GM10248 (cell line): ENCODE measurements at regions not wholly inside any gene's neighbourhood (a gene's known extent, or its start where the extent isn't known, plus 50 kb on each side); places are given as distances from the start of the nearest gene placed in this dataset.

ENCODE experiments used
- CTCF ChIA-PET: fragments of 300-600 bp; sonication (Branson Sonifier 250); formaldehyde crosslinking; extraction: SDS; loops from one replicate; lab custom pipeline; 2021; ENCODE audit warnings: antibody characterized with exemption; lab: Yijun Ruan, JAX
- POLR2A ChIA-PET: fragments of 350-650 bp; sonication (Branson Sonifier 250); formaldehyde crosslinking; extraction: SDS; loops from one replicate; lab custom pipeline; 2020; ENCODE audit warnings: antibody characterized with exemption; lab: Yijun Ruan, JAX
- DNase-seq: peaks from one replicate; pipeline ENCODE4 v3.0.0; 2012; ENCODE audit errors: extremely low spot score
- TF ChIP-seq, protein P1 (sequence below): IDR thresholded peaks from 2 replicates; pipeline ENCODE4 v1.5.1; 2012; ENCODE audit warnings: mild to moderate bottlenecking, low read depth; ENCODE audit errors: extremely low read depth, missing control alignments, control extremely low read depth

DNA sequence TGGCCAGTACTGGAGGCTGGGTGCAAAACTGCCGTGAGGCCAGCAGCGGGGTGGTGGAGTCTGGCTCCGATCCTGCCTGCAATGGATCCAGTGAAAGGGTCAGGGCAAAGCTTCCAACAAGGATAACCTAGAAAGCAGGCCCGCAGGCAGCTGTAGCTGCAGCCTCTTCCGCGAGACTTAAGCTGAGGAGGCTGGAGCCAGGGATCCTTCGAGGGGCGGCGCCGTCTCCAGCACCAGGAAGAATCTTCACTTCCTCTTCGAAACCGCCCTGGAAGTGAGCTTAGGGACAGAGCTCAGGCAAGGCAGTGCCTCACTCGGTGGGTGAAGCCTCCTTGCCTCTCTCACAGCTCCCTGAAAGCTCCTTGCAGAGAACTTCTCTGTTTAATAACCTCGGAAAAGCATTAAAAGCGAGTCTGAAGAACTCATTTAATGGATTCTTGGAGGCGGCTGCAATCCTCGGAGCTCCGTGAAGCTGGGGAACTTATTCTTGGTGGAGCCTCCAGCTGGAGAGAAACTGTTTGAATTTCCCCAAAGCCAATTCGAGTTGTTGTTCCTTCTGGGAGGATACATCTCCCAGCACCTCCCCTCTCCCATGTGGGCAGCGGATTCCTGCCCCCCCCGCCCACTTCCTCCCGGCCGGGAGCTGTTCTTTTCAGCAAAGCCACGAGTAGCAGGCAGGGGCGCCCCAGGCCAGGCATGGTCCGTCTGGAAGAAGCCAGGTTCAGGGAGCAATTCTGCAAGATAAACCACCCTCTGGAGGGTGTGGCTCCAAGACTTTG, 169.9 kb downstream of the CTTN start:
- ChIA-PET CTCF (interaction anchor here (1.0 to 1.7 kb wide), 5 partner anchors 9 to 16 kb away, joined by 3 to 4 read pairs (median 3); no protein-coding TSS in a partner anchor), POLR2A (interaction anchor here (0.6 kb wide), 1 partner anchor 1845 kb away, joined by 6 read pairs; no protein-coding TSS in a partner anchor)
- TF ChIP-seq, protein P1, sequence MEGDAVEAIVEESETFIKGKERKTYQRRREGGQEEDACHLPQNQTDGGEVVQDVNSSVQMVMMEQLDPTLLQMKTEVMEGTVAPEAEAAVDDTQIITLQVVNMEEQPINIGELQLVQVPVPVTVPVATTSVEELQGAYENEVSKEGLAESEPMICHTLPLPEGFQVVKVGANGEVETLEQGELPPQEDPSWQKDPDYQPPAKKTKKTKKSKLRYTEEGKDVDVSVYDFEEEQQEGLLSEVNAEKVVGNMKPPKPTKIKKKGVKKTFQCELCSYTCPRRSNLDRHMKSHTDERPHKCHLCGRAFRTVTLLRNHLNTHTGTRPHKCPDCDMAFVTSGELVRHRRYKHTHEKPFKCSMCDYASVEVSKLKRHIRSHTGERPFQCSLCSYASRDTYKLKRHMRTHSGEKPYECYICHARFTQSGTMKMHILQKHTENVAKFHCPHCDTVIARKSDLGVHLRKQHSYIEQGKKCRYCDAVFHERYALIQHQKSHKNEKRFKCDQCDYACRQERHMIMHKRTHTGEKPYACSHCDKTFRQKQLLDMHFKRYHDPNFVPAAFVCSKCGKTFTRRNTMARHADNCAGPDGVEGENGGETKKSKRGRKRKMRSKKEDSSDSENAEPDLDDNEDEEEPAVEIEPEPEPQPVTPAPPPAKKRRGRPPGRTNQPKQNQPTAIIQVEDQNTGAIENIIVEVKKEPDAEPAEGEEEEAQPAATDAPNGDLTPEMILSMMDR: no peak
- no peak for DNase-seq

DNA sequence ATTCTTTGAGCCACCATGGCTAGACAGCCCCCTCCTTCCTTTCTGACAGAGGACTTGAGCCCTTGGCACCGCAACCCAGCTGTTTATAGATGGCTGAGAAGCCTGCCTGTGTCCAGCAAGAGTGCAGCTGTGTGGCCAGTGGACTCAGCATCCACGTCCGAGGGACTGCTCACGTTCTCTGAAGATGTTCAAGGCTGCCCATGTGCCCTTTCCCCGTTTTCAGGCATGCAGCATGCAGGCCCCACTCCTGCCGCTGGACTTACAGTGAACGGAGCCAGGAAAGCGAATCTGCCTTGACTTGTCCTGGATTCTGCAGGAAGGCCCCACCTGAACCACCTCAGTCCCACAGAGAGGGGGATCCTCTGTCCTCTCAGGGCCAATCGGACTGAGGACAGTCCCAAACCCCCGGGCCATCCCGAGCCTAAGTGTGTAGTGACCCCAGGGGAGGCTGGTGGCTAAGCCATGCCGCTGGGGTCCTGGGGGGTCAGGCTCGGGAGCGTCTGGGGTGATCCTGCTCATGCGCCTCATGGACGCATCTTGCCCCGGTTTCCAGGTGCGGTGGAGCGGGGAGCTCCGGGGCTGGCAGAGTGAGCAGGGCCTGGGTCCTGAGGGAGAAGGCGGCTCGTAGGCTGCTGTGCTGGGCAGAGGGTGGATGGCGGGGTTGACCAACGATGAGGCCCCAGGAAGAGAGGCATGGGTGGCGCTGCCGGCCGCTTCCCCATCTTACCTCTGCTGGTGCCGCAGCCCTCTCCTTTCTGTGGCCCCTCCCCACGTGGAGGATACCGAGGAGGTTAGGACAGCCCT, 170.7 kb downstream of the CTTN start:
- POLR2A ChIA-PET: interaction anchor here (0.6 kb wide), 1 partner anchor 1846 kb away, joined by 6 read pairs; no protein-coding TSS in a partner anchor
- no peak for DNase-seq
- CTCF ChIA-PET: interaction anchor here (1.0 to 1.4 kb wide), 2 partner anchors 9 to 10 kb away, joined by 3 to 4 read pairs; no protein-coding TSS in a partner anchor
- TF ChIP-seq, protein P1: no peak

DNA sequence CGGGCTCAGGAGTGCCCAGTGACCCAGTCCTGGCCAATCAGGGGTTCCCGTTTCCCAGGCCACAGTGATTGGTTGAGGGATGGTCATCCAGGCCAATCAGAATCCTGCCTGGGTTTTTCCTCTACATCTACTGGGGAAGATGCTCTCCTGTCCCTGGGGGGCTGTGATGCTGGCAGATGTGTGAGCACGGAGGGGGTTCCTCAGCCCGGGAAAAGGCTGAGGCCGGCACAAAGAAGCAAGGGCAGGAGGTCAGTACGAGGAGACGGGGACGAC, 171.2 kb downstream of the CTTN start:
- no peak for DNase-seq
- TF ChIP-seq, protein P1: no peak
- POLR2A ChIA-PET: no interaction called here
- CTCF ChIA-PET: no interaction called here

DNA sequence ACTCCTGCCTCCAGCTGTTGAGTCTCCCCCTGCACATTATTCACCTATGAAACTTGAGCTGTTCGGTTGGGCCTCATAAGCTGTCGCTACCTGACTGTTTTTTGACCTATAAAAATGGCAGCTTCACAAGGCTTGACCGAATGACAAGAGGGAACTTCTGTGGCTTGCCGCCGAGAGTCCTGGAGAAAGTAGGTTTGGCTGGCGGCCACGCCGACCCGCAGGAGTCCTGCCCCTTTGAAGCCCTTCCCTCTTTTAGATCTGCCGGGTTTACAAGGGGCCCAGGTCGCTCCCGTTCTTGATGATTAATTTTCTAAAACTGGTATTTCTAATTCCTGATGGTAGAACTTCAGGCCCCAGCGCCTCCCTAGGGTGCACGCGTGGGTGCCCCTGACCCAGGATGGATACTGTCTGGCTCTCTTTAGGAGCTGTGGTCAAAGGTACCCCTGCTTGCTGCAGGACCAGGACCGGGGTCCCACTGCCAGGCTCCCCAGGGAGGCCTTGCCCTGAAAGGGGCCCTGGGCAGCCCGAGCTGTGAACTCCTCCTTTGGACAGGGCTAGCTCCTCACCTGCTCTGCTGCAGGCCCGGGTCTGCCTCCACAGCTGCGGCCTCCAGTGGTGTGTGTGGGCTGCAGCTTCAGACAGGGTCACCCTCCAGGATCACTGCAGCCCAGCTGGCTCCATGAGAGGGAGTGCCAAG, 171.8 kb downstream of the CTTN start:
- DNase-seq: no peak
- CTCF ChIA-PET: no interaction called here
- POLR2A ChIA-PET: no interaction called here
- TF ChIP-seq, protein P1: no peak

DNA sequence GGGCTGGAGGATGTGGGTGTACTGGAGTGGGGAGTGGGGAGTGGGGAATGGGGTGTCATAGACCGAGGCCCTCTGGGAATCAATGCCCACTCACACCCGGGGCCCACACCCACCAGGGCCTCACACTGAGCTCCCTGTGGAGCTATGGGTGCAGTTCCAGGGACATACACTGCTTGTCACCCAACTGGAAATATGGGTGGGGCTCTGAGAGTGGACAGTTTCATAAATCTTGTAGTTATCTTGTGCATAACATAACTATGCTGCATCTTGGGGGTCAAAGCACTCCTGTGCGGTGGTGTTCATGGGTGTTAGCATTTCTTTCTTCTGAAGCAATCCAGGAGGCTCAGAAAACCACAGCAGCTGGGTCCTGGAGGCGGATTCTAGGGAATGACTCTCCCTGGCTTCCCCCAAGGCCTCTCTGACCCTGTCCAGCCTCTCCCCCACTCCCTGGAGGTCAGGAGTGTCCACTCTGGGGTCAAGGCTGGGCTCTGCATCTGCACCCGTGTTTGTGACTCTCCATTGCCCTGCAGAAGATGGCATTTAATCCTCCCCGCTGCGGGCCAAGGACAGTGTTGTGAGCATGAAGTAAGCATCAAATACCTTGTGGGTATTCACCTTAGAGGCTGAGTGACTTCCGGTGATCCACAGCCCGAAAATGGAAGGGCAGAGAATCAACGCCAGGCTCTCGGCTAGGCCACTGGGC, 172.5 kb downstream of the CTTN start:
- POLR2A ChIA-PET: no interaction called here
- TF ChIP-seq, protein P1: no peak
- no peak for DNase-seq
- CTCF ChIA-PET: no interaction called here

DNA sequence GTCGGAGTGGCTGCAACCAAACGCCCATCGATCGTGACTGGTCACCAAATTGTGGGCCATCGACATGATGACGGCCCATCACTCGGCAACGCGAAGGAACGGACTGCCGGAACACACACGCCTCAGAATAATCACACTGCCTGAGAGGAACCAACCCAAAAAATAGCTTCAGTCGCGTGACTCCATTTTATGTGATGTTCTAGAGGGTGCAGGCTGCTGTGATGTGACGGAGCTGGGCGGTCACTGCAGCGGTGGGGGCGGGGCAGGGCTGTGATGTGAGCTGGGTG, 174.6 kb downstream of the CTTN start:
- ChIA-PET POLR2A (no interaction called here), CTCF (no interaction called here)
- TF ChIP-seq, protein P1: no peak

More for the DNA sequence above, 174.6 kb downstream of the CTTN start:
- no peak for DNase-seq
